ENCODE measurements at regions not wholly inside any gene's neighbourhood (a gene's known extent, or its start where the extent isn't known, plus 50 kb on each side); places are given as distances from the start of the nearest gene placed in this dataset.

DNA sequence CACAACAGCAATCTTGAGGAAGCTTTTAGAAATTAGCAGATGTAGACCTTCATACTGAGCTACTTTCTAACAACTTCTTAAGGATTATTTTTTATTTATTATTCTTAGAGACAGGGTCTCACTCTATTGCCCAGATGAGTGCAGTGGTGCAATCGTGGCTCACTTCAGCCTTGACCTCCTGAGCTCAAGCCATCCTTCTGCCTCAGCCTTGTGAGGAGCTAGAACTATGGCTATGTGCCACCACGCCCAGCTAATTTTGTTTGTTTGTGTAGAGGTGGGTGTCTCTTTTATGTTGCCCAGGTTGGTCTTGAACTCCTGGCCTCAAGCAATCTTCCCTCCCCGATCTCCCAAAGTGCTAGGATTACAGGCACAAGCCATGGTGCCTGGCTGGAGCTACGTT, 200.6 kb downstream of the TSHZ3 start:
- H3K36me3 ChIP-seq, result no peaks in the 10 kb centered on the region
- H3K27ac ChIP-seq, result no peak overlapping the region
- peaks cover 24% of the 10 kb centered on the region for H3K27me3 ChIP-seq
- H3K4me1 ChIP-seq (ENCODE audit: low read depth), result no peaks in the 10 kb centered on the region
- DNase-seq (ENCODE audit: low read depth in 1 of 2, low spot score in 1 of 2), result no peak
- no peaks in the 10 kb centered on the region for H3K9me3 ChIP-seq (ENCODE audit: low read depth)
- TF ChIP-seq, protein P1, sequence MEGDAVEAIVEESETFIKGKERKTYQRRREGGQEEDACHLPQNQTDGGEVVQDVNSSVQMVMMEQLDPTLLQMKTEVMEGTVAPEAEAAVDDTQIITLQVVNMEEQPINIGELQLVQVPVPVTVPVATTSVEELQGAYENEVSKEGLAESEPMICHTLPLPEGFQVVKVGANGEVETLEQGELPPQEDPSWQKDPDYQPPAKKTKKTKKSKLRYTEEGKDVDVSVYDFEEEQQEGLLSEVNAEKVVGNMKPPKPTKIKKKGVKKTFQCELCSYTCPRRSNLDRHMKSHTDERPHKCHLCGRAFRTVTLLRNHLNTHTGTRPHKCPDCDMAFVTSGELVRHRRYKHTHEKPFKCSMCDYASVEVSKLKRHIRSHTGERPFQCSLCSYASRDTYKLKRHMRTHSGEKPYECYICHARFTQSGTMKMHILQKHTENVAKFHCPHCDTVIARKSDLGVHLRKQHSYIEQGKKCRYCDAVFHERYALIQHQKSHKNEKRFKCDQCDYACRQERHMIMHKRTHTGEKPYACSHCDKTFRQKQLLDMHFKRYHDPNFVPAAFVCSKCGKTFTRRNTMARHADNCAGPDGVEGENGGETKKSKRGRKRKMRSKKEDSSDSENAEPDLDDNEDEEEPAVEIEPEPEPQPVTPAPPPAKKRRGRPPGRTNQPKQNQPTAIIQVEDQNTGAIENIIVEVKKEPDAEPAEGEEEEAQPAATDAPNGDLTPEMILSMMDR (IDR thresholded peaks at IDR 0.05; ENCODE audit: low read depth, low read length), result no peak
- H3K4me3 ChIP-seq, result no peak overlapping the region

DNA sequence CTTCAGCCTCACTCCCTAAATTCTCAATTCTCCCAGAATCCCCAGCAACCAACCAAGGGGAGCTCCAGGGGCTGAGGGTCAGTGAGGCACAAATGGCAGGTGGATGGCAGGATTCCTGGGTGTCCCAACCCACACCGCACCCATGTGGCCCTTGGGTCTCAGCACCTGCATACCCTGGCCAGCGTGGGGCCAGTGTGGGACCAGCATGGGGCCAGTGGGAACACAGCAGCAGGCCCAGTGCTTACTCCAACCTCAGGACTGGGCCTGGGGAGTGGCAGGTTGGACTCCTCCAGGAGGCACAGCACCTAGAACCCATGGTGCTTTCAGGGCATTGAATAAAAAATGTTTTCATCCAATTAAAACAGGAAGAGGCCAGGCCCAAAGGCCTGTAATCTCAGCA, 202.0 kb downstream of the TSHZ3 start:
- no peak for DNase-seq (ENCODE audit: low read depth in 1 of 2, low spot score in 1 of 2)
- H3K4me1 ChIP-seq (ENCODE audit: low read depth), result no peaks in the 10 kb centered on the region
- H3K9me3 ChIP-seq (ENCODE audit: low read depth), result no peaks in the 10 kb centered on the region
- H3K4me3 ChIP-seq, result no peak overlapping the region
- TF ChIP-seq, protein P1 (IDR thresholded peaks at IDR 0.05; ENCODE audit: low read depth, low read length), result no peak
- no peak overlapping the region for H3K27ac ChIP-seq
- peaks cover 25% of the 10 kb centered on the region for H3K27me3 ChIP-seq
- no peaks in the 10 kb centered on the region for H3K36me3 ChIP-seq

DNA sequence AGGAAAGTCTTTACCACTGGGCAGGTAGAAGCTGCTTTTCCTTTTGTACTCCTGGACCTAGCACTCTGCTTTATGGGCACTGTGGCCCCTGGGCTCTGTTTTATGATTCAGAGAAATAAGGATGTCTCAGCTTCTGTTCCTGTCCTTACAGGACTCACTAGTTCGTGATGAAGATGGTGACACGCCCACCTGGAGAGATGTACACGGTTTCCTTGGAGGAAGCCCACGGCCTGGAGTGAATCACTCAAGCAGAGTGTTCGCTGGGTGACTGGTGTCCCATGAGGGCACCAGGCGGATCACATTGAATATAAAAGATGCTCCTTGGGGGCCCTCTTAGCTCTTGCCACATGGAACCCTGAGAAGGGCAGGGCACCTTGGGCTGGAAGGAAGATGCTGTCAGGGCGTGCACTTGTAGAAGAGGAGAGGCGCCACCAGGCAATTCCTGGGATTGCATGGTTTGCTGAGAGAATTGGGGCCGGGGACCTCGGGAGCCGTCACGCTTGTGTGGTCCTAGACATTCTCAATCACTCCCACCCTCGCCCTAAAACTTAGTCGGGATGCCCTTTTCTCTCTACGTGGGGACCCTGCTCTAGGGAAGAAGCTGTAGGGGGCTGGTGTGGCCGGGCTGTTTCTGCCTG, 202.6 kb downstream of the TSHZ3 start:
- H3K4me1 ChIP-seq (ENCODE audit: low read depth), result no peaks in the 10 kb centered on the region
- H3K36me3 ChIP-seq, result no peaks in the 10 kb centered on the region
- peaks cover 23% of the 10 kb centered on the region for H3K27me3 ChIP-seq
- DNase-seq (ENCODE audit: low read depth in 1 of 2, low spot score in 1 of 2), result no peak
- no peak overlapping the region for H3K4me3 ChIP-seq
- H3K27ac ChIP-seq, result no peak overlapping the region
- no peaks in the 10 kb centered on the region for H3K9me3 ChIP-seq (ENCODE audit: low read depth)
- TF ChIP-seq, protein P1 (IDR thresholded peaks at IDR 0.05; ENCODE audit: low read depth, low read length), result no peak

DNA sequence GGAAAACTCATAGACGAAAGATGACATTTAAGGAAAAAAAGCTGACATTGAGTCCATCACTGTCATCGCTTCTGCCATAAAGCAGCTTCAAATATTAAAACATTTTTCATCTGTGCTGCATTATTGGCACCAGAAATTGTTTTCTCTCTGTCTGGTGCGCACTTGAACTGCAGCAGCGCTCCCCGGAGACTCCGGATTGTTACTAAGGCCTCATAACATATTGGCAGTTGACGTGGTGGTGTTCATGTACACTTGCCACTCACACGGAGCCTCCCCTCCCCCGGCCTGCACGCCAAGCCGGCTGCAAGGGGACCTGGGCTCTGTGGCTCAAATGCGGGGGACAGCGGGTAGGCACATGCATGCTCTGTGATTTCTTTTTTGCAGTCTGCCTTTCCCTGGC, 203.2 kb downstream of the TSHZ3 start:
- H3K4me3 ChIP-seq, result no peak overlapping the region
- H3K27ac ChIP-seq, result no peak overlapping the region
- TF ChIP-seq, protein P1 (IDR thresholded peaks at IDR 0.05; ENCODE audit: low read depth, low read length), result no peak
- no peak for DNase-seq (ENCODE audit: low read depth in 1 of 2, low spot score in 1 of 2)
- H3K9me3 ChIP-seq (ENCODE audit: low read depth), result no peaks in the 10 kb centered on the region
- no peaks in the 10 kb centered on the region for H3K4me1 ChIP-seq (ENCODE audit: low read depth)
- no peaks in the 10 kb centered on the region for H3K36me3 ChIP-seq
- H3K27me3 ChIP-seq, result peaks cover 27% of the 10 kb centered on the region

DNA sequence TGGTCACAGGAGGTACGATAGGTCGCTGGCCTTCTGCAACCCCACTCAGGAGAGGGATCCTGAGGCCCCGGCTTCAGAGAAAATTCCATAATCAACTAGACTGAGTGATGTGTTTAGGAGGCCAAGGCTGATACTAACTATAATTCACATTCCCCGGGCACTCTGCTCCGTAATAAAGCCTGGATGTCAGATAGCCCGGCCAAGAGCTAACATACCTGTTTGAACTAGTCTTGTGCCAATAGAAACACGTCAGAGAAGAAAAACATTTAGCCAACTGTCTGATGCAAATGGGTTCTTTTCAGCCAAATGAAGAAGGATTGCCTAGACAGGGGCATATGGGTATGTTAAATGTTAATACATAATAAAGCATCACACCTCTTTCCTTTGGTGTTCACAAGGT, 204.2 kb downstream of the TSHZ3 start:
- no peaks in the 10 kb centered on the region for H3K9me3 ChIP-seq (ENCODE audit: low read depth)
- H3K27me3 ChIP-seq, result peaks cover 35% of the 10 kb centered on the region
- H3K4me3 ChIP-seq, result no peak overlapping the region
- no peaks in the 10 kb centered on the region for H3K4me1 ChIP-seq (ENCODE audit: low read depth)
- no peak for DNase-seq (ENCODE audit: low read depth in 1 of 2, low spot score in 1 of 2)
- no peak overlapping the region for H3K27ac ChIP-seq
- no peaks in the 10 kb centered on the region for H3K36me3 ChIP-seq
- TF ChIP-seq, protein P1 (IDR thresholded peaks at IDR 0.05; ENCODE audit: low read depth, low read length), result no peak
